Neutrophil (primary cell): ENCODE measurements at regions not wholly inside any gene's neighbourhood (a gene's known extent, or its start where the extent isn't known, plus 50 kb on each side); places are given as distances from the start of the nearest gene placed in this dataset.

ENCODE experiments used
- H3K27ac ChIP-seq: fragments of 200-600 bp; sonication (generic); 2 replicates; pipeline ENCODE4 v1.5.1; 2016; ENCODE audit warnings: mild to moderate bottlenecking, moderate library complexity
- H3K27me3 ChIP-seq: fragments of 200-600 bp; sonication (generic); 2 replicates; pipeline ENCODE4 v1.6.0; 2016; ENCODE audit warnings: mild to moderate bottlenecking
- H3K36me3 ChIP-seq: fragments of 200-600 bp; sonication (generic); 2 replicates; pipeline ENCODE4 v1.5.1; 2017
- H3K4me1 ChIP-seq, 2 experiments: fragments of 200-600 bp in 1 of 2; sonication (generic) in 1 of 2; 1 replicate in 1 of 2; 2 replicates in 1 of 2; pipeline versions ENCODE4 v1.5.1 to v1.6.1; 2013 to 2016; ENCODE audit warnings: low read depth in 1 of 2, low read length in 1 of 2, mild to moderate bottlenecking in 1 of 2, moderate library complexity in 1 of 2; ENCODE audit not compliant: control insufficient read depth in 1 of 2, insufficient read depth in 1 of 2
- H3K4me3 ChIP-seq, 2 experiments: fragments of 200-600 bp in 1 of 2; sonication (generic) in 1 of 2; 1 replicate in 1 of 2; 2 replicates in 1 of 2; pipeline ENCODE4 v1.5.1; 2013 to 2016; ENCODE audit warnings: low read depth in 1 of 2, low read length in 1 of 2, mild to moderate bottlenecking in 1 of 2, moderate library complexity in 1 of 2
- H3K9me3 ChIP-seq: fragments of 200-600 bp; sonication (generic); 2 replicates; pipeline ENCODE4 v1.5.1; 2016
- CTCF ChIP-seq: fragments of 200-600 bp; sonication (generic); IDR thresholded peaks from 2 replicates; pipeline ENCODE4 v1.5.1; 2016; ENCODE audit warnings: antibody characterized with exemption

- Histone ChIP-seq H3K27me3 (no peaks in the 10 kb centered on the region), H3K27ac (no peak overlapping the region), H3K4me3 (no peak overlapping the region), H3K9me3 (no peaks in the 10 kb centered on the region), H3K4me1 (no peaks in the 10 kb centered on the region), H3K36me3 (no peaks in the 10 kb centered on the region)
- no peak for TF ChIP-seq CTCF
Measured at GRCh38 chr2:223338016-223338415, 264.1 kb downstream of the SCG2 start.

- H3K4me1 ChIP-seq, result no peaks in the 10 kb centered on the region
- H3K36me3 ChIP-seq, result no peaks in the 10 kb centered on the region
- no peaks in the 10 kb centered on the region for H3K27me3 ChIP-seq
- no peaks in the 10 kb centered on the region for H3K9me3 ChIP-seq
- H3K27ac ChIP-seq, result no peak overlapping the region
- no peak for TF ChIP-seq CTCF
- no peak overlapping the region for H3K4me3 ChIP-seq
Measured at GRCh38 chr2:223357076-223357475, 245.1 kb downstream of the SCG2 start.

GRCh38 chr2:223363085-223363484, 239.1 kb downstream of the SCG2 start:
- Histone ChIP-seq H3K27ac (no peak overlapping the region), H3K4me3 (no peak overlapping the region), H3K9me3 (no peaks in the 10 kb centered on the region), H3K4me1 (no peaks in the 10 kb centered on the region), H3K27me3 (no peaks in the 10 kb centered on the region), H3K36me3 (no peaks in the 10 kb centered on the region)
- TF ChIP-seq CTCF, result no peak

- H3K4me1 ChIP-seq, result no peaks in the 10 kb centered on the region
- no peaks in the 10 kb centered on the region for H3K36me3 ChIP-seq
- TF ChIP-seq CTCF, result no peak
- no peaks in the 10 kb centered on the region for H3K9me3 ChIP-seq
- no peak overlapping the region for H3K4me3 ChIP-seq
- H3K27ac ChIP-seq, result no peak overlapping the region
- no peaks in the 10 kb centered on the region for H3K27me3 ChIP-seq
Measured at GRCh38 chr2:223365158-223365679, 236.9 kb downstream of the SCG2 start.

GRCh38 chr2:223366566-223366965, 235.6 kb downstream of the SCG2 start:
- no peaks in the 10 kb centered on the region for H3K4me1 ChIP-seq
- H3K36me3 ChIP-seq, result no peaks in the 10 kb centered on the region
- no peaks in the 10 kb centered on the region for H3K27me3 ChIP-seq
- no peak for TF ChIP-seq CTCF
- no peak overlapping the region for H3K4me3 ChIP-seq
- no peaks in the 10 kb centered on the region for H3K9me3 ChIP-seq
- H3K27ac ChIP-seq, result no peak overlapping the region

GRCh38 chr2:223368481-223368880, 233.7 kb downstream of the SCG2 start:
- Histone ChIP-seq H3K4me3 (no peak overlapping the region), H3K9me3 (no peaks in the 10 kb centered on the region), H3K4me1 (no peaks in the 10 kb centered on the region), H3K27me3 (no peaks in the 10 kb centered on the region), H3K27ac (no peak overlapping the region), H3K36me3 (no peaks in the 10 kb centered on the region)
- no peak for TF ChIP-seq CTCF
